IMR-90 (cell line): ENCODE measurements at regions not wholly inside any gene's neighbourhood (a gene's known extent, or its start where the extent isn't known, plus 50 kb on each side); places are given as distances from the start of the nearest gene placed in this dataset.

Experiments used
- BHLHE40 ChIP-seq: fragments of 150-350 bp; IDR thresholded peaks from 2 replicates; pipeline ENCODE4 v1.6.1; 2016; ENCODE audit warnings: mild to moderate bottlenecking, low read depth, low read length
- CEBPB ChIP-seq: IDR thresholded peaks from 2 replicates; pipeline ENCODE4 v1.6.1; 2012; ENCODE audit warnings: low read depth, low read length, improper control_type of control experiment
- CHD1 ChIP-seq: IDR thresholded peaks from 2 replicates; pipeline ENCODE4 v1.6.1; 2012; ENCODE audit warnings: low read depth, low read length, improper control_type of control experiment
- MAFK ChIP-seq: IDR thresholded peaks from 2 replicates; pipeline ENCODE4 v1.6.1; 2012; ENCODE audit warnings: low read depth, low read length, improper control_type of control experiment
- MAZ ChIP-seq: IDR thresholded peaks from 2 replicates; pipeline ENCODE4 v1.6.1; 2012; ENCODE audit warnings: low read depth, mild to moderate bottlenecking, low read length, improper control_type of control experiment, moderate library complexity, borderline replicate concordance
- MXI1 ChIP-seq: IDR thresholded peaks from 2 replicates; pipeline ENCODE4 v1.6.1; 2012; ENCODE audit warnings: low read depth, mild to moderate bottlenecking, low read length, moderate library complexity, borderline replicate concordance
- NFE2L2 ChIP-seq: fragments of 150-350 bp; IDR thresholded peaks from 2 replicates; pipeline ENCODE4 v1.6.1; 2016; ENCODE audit warnings: low read depth, mild to moderate bottlenecking, low read length
- POLR2A ChIP-seq: IDR thresholded peaks from 2 replicates; pipeline ENCODE4 v1.6.1; 2012; ENCODE audit warnings: mild to moderate bottlenecking, low read depth, low read length
- RAD21 ChIP-seq: IDR thresholded peaks from 2 replicates; pipeline ENCODE4 v1.6.1; 2012; ENCODE audit warnings: low read length, improper control_type of control experiment
- RCOR1 ChIP-seq: IDR thresholded peaks from 2 replicates; pipeline ENCODE4 v1.6.1; 2012; ENCODE audit warnings: mild to moderate bottlenecking, low read length, improper control_type of control experiment; ENCODE audit not compliant: insufficient replicate concordance
- RFX5 ChIP-seq: IDR thresholded peaks from 2 replicates; pipeline ENCODE4 v1.8.0; 2012; ENCODE audit warnings: low read depth, mild to moderate bottlenecking, low read length, moderate library complexity
- SMC3 ChIP-seq: fragments of 150-350 bp; IDR thresholded peaks from 2 replicates; pipeline ENCODE4 v1.6.1; 2016; ENCODE audit warnings: low read depth, mild to moderate bottlenecking, antibody characterized with exemption, low read length, moderate library complexity
- TF ChIP-seq, protein P1 (sequence below): conservative IDR thresholded peaks from 2 replicates; pipeline ENCODE4 v1.5.1; 2012; ENCODE audit warnings: mild to moderate bottlenecking, low read depth, low read length, improper control_type of control experiment
- TF ChIP-seq, protein P2 (sequence below): fragments of 150-350 bp; IDR thresholded peaks from 2 replicates; pipeline ENCODE4 v1.6.1; 2017; ENCODE audit warnings: mild to moderate bottlenecking, antibody characterized with exemption, low read length, low read depth

DNA sequence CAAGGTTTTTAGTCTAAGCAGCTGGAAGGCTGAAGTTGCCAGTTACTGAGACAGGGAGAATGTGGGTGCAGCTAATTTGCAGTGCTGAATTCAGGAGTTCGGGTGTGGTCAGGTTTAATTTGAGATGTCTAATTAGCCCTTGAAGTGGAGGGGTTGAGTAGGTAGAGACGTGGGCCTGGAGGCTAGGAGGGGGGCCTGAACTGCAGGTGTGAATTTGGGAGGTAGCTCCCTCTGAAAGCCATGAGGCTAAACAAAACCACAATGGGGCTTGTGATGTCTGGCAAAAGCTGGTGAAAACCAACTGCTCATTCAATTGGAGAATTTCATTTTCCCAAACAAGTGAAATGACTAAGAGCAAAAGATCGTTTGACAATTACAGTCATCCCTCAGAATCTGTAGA is 246.0 kb upstream of the NFE2L3 start:
- TF ChIP-seq, protein P1, sequence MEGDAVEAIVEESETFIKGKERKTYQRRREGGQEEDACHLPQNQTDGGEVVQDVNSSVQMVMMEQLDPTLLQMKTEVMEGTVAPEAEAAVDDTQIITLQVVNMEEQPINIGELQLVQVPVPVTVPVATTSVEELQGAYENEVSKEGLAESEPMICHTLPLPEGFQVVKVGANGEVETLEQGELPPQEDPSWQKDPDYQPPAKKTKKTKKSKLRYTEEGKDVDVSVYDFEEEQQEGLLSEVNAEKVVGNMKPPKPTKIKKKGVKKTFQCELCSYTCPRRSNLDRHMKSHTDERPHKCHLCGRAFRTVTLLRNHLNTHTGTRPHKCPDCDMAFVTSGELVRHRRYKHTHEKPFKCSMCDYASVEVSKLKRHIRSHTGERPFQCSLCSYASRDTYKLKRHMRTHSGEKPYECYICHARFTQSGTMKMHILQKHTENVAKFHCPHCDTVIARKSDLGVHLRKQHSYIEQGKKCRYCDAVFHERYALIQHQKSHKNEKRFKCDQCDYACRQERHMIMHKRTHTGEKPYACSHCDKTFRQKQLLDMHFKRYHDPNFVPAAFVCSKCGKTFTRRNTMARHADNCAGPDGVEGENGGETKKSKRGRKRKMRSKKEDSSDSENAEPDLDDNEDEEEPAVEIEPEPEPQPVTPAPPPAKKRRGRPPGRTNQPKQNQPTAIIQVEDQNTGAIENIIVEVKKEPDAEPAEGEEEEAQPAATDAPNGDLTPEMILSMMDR, result no peak
- TF ChIP-seq POLR2A (no peak), RFX5 (no peak), RAD21 (no peak), BHLHE40 (no peak), CEBPB (no peak), SMC3 (no peak), MXI1 (no peak), CHD1 (no peak), MAFK (no peak), MAZ (no peak), RCOR1 (no peak), NFE2L2 (no peak)
- TF ChIP-seq, protein P2, sequence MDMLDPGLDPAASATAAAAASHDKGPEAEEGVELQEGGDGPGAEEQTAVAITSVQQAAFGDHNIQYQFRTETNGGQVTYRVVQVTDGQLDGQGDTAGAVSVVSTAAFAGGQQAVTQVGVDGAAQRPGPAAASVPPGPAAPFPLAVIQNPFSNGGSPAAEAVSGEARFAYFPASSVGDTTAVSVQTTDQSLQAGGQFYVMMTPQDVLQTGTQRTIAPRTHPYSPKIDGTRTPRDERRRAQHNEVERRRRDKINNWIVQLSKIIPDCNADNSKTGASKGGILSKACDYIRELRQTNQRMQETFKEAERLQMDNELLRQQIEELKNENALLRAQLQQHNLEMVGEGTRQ, result no peak
